ENCODE measurements at regions not wholly inside any gene's neighbourhood (a gene's known extent, or its start where the extent isn't known, plus 50 kb on each side); places are given as distances from the start of the nearest gene placed in this dataset.

DNA sequence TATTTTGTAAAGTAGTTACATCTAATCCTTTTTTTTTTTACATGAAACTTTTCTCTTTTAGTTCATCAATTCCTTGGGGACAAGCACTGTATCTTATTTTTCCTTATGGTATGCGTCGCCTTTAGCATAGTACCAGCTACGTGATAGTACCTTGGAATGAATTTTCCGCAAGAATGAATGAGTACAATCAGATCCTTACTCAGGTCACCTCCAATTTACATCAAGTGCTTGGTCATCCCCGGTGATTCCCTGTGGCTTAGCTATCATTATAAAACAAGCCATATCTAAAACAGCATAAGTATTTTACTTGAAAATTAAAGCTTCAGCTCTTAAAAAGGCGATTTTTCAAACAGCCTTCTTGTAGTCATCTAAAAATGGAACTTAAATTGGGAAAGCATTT lies 680.4 kb upstream of the MAP3K7 start:
- Histone ChIP-seq H3K27me3 (ENCODE audit: control insufficient read depth in 1 of 2, insufficient read depth in 2 of 2, low read length in 2 of 2) (no peaks in the 10 kb centered on the region), H3K36me3 (ENCODE audit: control insufficient read depth in 1 of 2, insufficient read depth in 2 of 2, low read length in 2 of 2) (no peaks in the 10 kb centered on the region), H3K9ac (ENCODE audit: low read depth in 1 of 2, low read length in 2 of 2) (no peak overlapping the region), H3K4me1 (ENCODE audit: control insufficient read depth in 1 of 2, insufficient read depth in 2 of 2, low read length in 2 of 2) (no peaks in the 10 kb centered on the region), H3K27ac (ENCODE audit: low read depth, low read length) (no peak overlapping the region), H3K9me3 (ENCODE audit: control insufficient read depth in 1 of 2, low read length in 2 of 2) (no peaks in the 10 kb centered on the region), H3K4me3 (ENCODE audit: low read depth in 1 of 2, low read length in 2 of 2) (no peak overlapping the region)

DNA sequence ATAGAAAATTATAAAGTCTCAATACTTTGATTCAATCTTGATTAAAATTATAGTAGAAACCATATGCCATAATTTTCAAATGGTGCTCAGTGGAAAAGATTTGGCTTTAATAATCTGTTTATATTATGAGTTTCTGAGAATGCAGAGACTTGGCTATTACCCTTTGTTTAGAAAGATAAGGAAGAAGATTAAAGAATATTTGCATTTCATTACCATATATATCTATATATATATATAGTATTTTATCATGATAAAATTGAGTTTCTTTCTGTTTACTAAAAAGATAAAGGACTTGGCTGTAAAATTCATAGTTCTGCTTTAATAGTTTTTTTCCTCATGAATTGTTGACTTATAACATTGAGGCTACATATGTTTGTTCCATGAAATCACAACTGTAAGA lies 679.3 kb upstream of the MAP3K7 start:
- H3K4me3 ChIP-seq (ENCODE audit: low read depth in 1 of 2, low read length in 2 of 2), result no peak overlapping the region
- H3K27me3 ChIP-seq (ENCODE audit: control insufficient read depth in 1 of 2, insufficient read depth in 2 of 2, low read length in 2 of 2), result no peaks in the 10 kb centered on the region
- H3K9ac ChIP-seq (ENCODE audit: low read depth in 1 of 2, low read length in 2 of 2), result no peak overlapping the region
- H3K4me1 ChIP-seq (ENCODE audit: control insufficient read depth in 1 of 2, insufficient read depth in 2 of 2, low read length in 2 of 2), result no peaks in the 10 kb centered on the region
- no peaks in the 10 kb centered on the region for H3K36me3 ChIP-seq (ENCODE audit: control insufficient read depth in 1 of 2, insufficient read depth in 2 of 2, low read length in 2 of 2)
- no peak overlapping the region for H3K27ac ChIP-seq (ENCODE audit: low read depth, low read length)
- no peaks in the 10 kb centered on the region for H3K9me3 ChIP-seq (ENCODE audit: control insufficient read depth in 1 of 2, low read length in 2 of 2)

DNA sequence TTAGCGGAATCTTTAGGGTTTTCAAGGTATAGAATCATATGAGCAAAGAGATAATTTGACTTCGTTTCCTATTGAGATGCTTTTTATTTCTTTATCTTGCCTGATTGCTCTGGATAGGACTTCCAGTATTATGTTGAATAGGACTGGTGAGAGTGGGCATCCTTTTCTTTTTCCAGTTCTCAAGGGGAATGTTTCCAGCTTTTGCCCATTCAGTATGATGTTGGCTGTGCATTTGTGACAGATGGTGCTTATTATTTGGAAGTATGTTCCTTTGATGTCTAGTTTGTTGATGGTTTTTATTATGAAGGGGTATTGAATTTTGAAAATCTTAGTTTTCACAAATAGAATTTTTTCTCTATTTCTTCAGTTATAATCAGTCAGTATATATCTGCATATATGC lies 656.6 kb upstream of the MAP3K7 start:
- Histone ChIP-seq H3K4me3 (ENCODE audit: low read depth in 1 of 2, low read length in 2 of 2) (no peak overlapping the region), H3K27ac (ENCODE audit: low read depth, low read length) (no peak overlapping the region), H3K36me3 (ENCODE audit: control insufficient read depth in 1 of 2, insufficient read depth in 2 of 2, low read length in 2 of 2) (no peaks in the 10 kb centered on the region), H3K9me3 (ENCODE audit: control insufficient read depth in 1 of 2, low read length in 2 of 2) (no peaks in the 10 kb centered on the region), H3K4me1 (ENCODE audit: control insufficient read depth in 1 of 2, insufficient read depth in 2 of 2, low read length in 2 of 2) (peaks cover 0 to 11% of the 10 kb centered on the region in 2 donors), H3K27me3 (ENCODE audit: control insufficient read depth in 1 of 2, insufficient read depth in 2 of 2, low read length in 2 of 2) (no peaks in the 10 kb centered on the region), H3K9ac (ENCODE audit: low read depth in 1 of 2, low read length in 2 of 2) (no peak overlapping the region)

GRCh38 chr6:91242614-91242949 lies 655.7 kb upstream of the MAP3K7 start:
- H3K27ac ChIP-seq (ENCODE audit: low read depth, low read length), result no peak overlapping the region
- no peak overlapping the region for H3K9ac ChIP-seq (ENCODE audit: low read depth in 1 of 2, low read length in 2 of 2)
- no peaks in the 10 kb centered on the region for H3K27me3 ChIP-seq (ENCODE audit: control insufficient read depth in 1 of 2, insufficient read depth in 2 of 2, low read length in 2 of 2)
- H3K36me3 ChIP-seq (ENCODE audit: control insufficient read depth in 1 of 2, insufficient read depth in 2 of 2, low read length in 2 of 2), result no peaks in the 10 kb centered on the region
- H3K4me1 ChIP-seq (ENCODE audit: control insufficient read depth in 1 of 2, insufficient read depth in 2 of 2, low read length in 2 of 2), result peaks cover 0 to 11% of the 10 kb centered on the region in 2 donors
- peak overlapping the region in 1 of 2 donors; percentile 21 for H3K4me3 ChIP-seq (ENCODE audit: low read depth in 1 of 2, low read length in 2 of 2)
- no peaks in the 10 kb centered on the region for H3K9me3 ChIP-seq (ENCODE audit: control insufficient read depth in 1 of 2, low read length in 2 of 2)

DNA sequence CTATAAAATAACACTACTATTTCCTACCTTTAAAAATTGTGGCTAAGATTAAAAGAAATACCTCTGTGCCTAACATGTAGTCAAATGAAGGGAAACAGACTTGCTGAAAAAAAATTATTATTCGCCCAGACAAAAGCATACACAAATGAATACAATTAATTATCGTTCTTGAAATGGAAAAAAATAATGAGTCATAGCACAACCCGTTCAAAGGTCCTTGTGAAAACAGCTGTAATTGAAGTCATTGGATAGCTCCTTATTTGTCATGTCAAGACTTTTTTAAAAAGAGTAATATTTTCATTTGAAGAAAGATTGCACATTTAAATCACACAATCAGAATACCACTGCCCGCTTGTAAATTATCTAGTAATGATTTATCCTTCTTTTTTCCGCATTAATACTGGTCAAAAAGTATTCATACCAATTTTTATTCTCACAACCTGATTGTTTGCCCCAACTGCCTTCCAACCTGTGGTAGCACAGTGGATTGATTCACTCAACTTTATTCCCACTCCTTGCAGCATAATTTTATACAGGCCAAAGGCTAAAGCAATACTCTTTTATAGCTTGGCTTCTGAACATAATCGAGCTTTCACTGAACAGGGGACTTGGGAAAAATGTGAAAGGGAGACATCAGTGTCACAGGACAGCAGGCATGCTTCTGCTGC lies 655.2 kb upstream of the MAP3K7 start:
- H3K4me3 ChIP-seq (ENCODE audit: low read depth in 1 of 2, low read length in 2 of 2), result peak overlapping the region in 1 of 2 donors; percentile 21
- no peak overlapping the region for H3K27ac ChIP-seq (ENCODE audit: low read depth, low read length)
- no peak overlapping the region for H3K9ac ChIP-seq (ENCODE audit: low read depth in 1 of 2, low read length in 2 of 2)
- no peaks in the 10 kb centered on the region for H3K9me3 ChIP-seq (ENCODE audit: control insufficient read depth in 1 of 2, low read length in 2 of 2)
- H3K27me3 ChIP-seq (ENCODE audit: control insufficient read depth in 1 of 2, insufficient read depth in 2 of 2, low read length in 2 of 2), result no peaks in the 10 kb centered on the region
- H3K36me3 ChIP-seq (ENCODE audit: control insufficient read depth in 1 of 2, insufficient read depth in 2 of 2, low read length in 2 of 2), result no peaks in the 10 kb centered on the region
- H3K4me1 ChIP-seq (ENCODE audit: control insufficient read depth in 1 of 2, insufficient read depth in 2 of 2, low read length in 2 of 2), result peaks cover 0 to 11% of the 10 kb centered on the region in 2 donors

DNA sequence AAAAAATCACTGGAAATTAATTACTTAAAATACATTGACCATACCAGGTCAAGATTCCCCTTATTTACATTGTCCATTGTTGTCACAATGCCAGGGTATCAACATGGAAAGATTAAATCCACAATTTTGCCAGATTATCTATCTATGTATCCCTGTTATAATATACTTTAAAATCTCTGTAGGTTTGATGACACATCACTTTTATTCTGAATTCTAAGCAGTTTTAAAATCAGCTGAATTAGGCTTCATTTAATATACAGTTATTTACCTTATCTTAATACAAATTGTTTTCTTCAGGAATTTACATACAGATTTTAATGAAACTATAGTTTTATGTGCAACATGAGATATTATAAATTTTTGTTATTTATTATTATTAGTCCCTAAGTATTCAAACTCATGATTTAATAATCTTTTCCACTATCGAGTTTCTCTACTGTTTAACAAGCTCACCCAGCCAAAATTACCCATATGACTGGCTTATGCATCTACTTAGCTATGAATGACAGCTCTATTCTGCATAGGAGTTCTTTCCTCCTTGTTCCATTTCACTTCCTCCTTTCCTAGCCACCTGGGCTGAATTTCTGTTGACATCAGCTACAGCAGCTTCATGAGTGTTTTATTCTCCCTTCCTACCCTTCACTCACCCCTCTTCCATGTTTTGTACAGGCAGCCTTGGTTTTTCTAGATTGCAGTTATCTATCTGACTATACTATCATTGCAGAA lies 654.2 kb upstream of the MAP3K7 start:
- no peaks in the 10 kb centered on the region for H3K36me3 ChIP-seq (ENCODE audit: control insufficient read depth in 1 of 2, insufficient read depth in 2 of 2, low read length in 2 of 2)
- no peak overlapping the region for H3K27ac ChIP-seq (ENCODE audit: low read depth, low read length)
- H3K4me1 ChIP-seq (ENCODE audit: control insufficient read depth in 1 of 2, insufficient read depth in 2 of 2, low read length in 2 of 2), result peaks cover 0 to 11% of the 10 kb centered on the region in 2 donors
- H3K9ac ChIP-seq (ENCODE audit: low read depth in 1 of 2, low read length in 2 of 2), result no peak overlapping the region
- H3K9me3 ChIP-seq (ENCODE audit: control insufficient read depth in 1 of 2, low read length in 2 of 2), result no peaks in the 10 kb centered on the region
- H3K27me3 ChIP-seq (ENCODE audit: control insufficient read depth in 1 of 2, insufficient read depth in 2 of 2, low read length in 2 of 2), result no peaks in the 10 kb centered on the region
- H3K4me3 ChIP-seq (ENCODE audit: low read depth in 1 of 2, low read length in 2 of 2), result no peak overlapping the region

DNA sequence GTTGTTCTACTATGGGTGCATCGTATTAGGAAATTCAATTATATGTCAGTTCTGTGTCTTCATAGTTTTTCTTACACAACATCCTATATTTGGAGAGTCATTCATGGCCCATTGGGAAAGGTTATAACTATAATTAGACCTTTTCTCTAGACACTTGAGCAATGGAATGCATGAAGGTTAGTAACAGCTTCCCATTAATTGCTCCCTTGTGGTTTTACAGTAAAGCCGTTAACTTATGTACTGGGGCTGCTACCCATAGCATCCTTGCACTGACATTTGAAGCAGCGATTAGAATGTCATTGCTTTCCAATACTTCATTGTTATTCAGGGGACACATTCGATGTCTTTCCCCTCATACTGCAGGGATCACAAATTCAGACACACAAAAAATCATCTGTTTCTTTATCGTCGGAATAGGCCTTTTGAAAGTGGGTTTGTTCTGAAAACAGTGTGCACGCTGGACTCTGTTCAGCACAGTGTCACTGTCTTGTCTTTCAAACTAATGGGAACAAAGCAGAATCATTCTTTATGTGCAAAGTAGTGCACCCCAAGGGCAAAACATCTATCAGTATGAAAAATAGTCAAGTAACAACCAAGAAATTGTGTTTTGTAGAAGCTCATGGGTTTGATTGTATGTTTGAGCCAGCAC lies 634.3 kb upstream of the MAP3K7 start:
- Histone ChIP-seq H3K4me1 (ENCODE audit: control insufficient read depth in 1 of 2, insufficient read depth in 2 of 2, low read length in 2 of 2) (no peaks in the 10 kb centered on the region), H3K9ac (ENCODE audit: low read depth in 1 of 2, low read length in 2 of 2) (no peak overlapping the region), H3K27ac (ENCODE audit: low read depth, low read length) (no peak overlapping the region)

DNA sequence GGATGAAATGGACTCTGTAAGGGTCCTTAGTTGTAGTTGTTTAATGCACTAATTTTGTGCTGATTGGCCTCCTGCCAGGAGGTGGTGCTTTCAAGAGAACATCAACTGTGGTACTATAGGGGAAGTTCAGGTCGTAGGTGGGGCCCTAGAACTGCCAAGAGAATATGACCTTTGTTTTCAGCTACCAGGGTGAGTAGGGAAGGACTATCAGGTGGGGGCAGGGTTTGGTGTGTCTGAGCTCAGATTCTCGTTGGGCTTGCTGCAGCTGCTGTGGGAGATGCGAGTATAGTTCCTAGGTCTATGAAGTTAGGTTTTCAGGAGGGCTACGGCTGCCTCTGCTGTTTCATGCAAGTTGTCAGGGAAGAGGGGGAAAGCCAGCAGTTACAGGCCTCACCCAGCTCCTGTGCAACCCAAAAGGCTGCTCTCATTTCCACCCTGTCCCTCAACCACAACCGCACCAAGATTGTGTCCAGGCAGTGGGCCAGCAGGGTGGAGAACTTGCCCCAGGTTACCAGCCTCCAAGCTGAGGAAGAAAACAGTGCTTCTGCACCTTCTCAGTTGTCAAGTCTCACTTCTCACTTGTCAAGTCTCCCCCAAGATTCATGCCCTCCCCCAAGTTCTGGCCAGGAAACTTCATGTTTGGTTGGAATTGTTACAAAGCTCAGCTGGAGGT lies 626.5 kb upstream of the MAP3K7 start:
- Histone ChIP-seq H3K27me3 (ENCODE audit: control insufficient read depth in 1 of 2, insufficient read depth in 2 of 2, low read length in 2 of 2) (no peaks in the 10 kb centered on the region), H3K27ac (ENCODE audit: low read depth, low read length) (no peak overlapping the region), H3K9ac (ENCODE audit: low read depth in 1 of 2, low read length in 2 of 2) (no peak overlapping the region), H3K4me1 (ENCODE audit: control insufficient read depth in 1 of 2, insufficient read depth in 2 of 2, low read length in 2 of 2) (peaks cover 0 to 6% of the 10 kb centered on the region in 2 donors), H3K9me3 (ENCODE audit: control insufficient read depth in 1 of 2, low read length in 2 of 2) (peaks cover 0 to 2% of the 10 kb centered on the region in 2 donors), H3K36me3 (ENCODE audit: control insufficient read depth in 1 of 2, insufficient read depth in 2 of 2, low read length in 2 of 2) (no peaks in the 10 kb centered on the region), H3K4me3 (ENCODE audit: low read depth in 1 of 2, low read length in 2 of 2) (no peak overlapping the region)

More for the DNA sequence above, 634.3 kb upstream of the MAP3K7 start:
- no peak overlapping the region for H3K4me3 ChIP-seq (ENCODE audit: low read depth in 1 of 2, low read length in 2 of 2)
- no peaks in the 10 kb centered on the region for H3K36me3 ChIP-seq (ENCODE audit: control insufficient read depth in 1 of 2, insufficient read depth in 2 of 2, low read length in 2 of 2)
- H3K27me3 ChIP-seq (ENCODE audit: control insufficient read depth in 1 of 2, insufficient read depth in 2 of 2, low read length in 2 of 2), result no peaks in the 10 kb centered on the region
- H3K9me3 ChIP-seq (ENCODE audit: control insufficient read depth in 1 of 2, low read length in 2 of 2), result no peaks in the 10 kb centered on the region

- H3K27ac ChIP-seq (ENCODE audit: low read depth, low read length), result no peak overlapping the region
- no peaks in the 10 kb centered on the region for H3K27me3 ChIP-seq (ENCODE audit: control insufficient read depth in 1 of 2, insufficient read depth in 2 of 2, low read length in 2 of 2)
- no peak overlapping the region for H3K4me3 ChIP-seq (ENCODE audit: low read depth in 1 of 2, low read length in 2 of 2)
- H3K4me1 ChIP-seq (ENCODE audit: control insufficient read depth in 1 of 2, insufficient read depth in 2 of 2, low read length in 2 of 2), result no peaks in the 10 kb centered on the region
- H3K9ac ChIP-seq (ENCODE audit: low read depth in 1 of 2, low read length in 2 of 2), result no peak overlapping the region
- no peaks in the 10 kb centered on the region for H3K36me3 ChIP-seq (ENCODE audit: control insufficient read depth in 1 of 2, insufficient read depth in 2 of 2, low read length in 2 of 2)
- no peaks in the 10 kb centered on the region for H3K9me3 ChIP-seq (ENCODE audit: control insufficient read depth in 1 of 2, low read length in 2 of 2)
Measured at GRCh38 chr6:91198588-91199255, 611.9 kb upstream of the MAP3K7 start.
